Activated CD4-positive, alpha-beta T cell treated with anti-CD3 and anti-CD28 coated beads for 36 hours (primary cell): ENCODE measurements at regions not wholly inside any gene's neighbourhood (a gene's known extent, or its start where the extent isn't known, plus 50 kb on each side); places are given as distances from the start of the nearest gene placed in this dataset.

ENCODE experiments used
- ATAC-seq: fragments of 200-7000 bp; cut with Tn5 transposase; one replicate; pipeline ENCODE4 v1.10.0; 2021; ENCODE audit warnings: mild to moderate bottlenecking, moderate library complexity
- CTCF ChIA-PET: fragments of 350-600 bp; sonication (Branson Sonifier 250); formaldehyde crosslinking; loops from one replicate; lab custom pipeline; 2021; ENCODE audit warnings: antibody characterized with exemption; lab: Charles Lee
- POLR2A ChIA-PET: fragments of 350-600 bp; sonication (Branson Sonifier 250); formaldehyde crosslinking; loops from one replicate; lab custom pipeline; 2021; ENCODE audit warnings: antibody characterized with exemption, inconsistent platforms; lab: Charles Lee
- DNase-seq: peaks from one replicate; pipeline ENCODE4 v3.0.0-alpha.2; 2020
- H3K27ac Mint-ChIP-seq: one replicate; pipeline ENCODE4 v1.8.0; 2021; ENCODE audit warnings: mixed read lengths
- H3K27me3 Mint-ChIP-seq: one replicate; pipeline ENCODE4 v1.8.0; 2021; ENCODE audit warnings: mixed read lengths
- H3K36me3 Mint-ChIP-seq: one replicate; pipeline ENCODE4 v1.8.0; 2021; ENCODE audit warnings: low read depth, mixed read lengths
- H3K4me1 Mint-ChIP-seq: one replicate; pipeline ENCODE4 v1.8.0; 2021; ENCODE audit warnings: mixed read lengths
- H3K4me3 Mint-ChIP-seq: one replicate; pipeline ENCODE4 v1.8.0; 2021; ENCODE audit warnings: mild to moderate bottlenecking, moderate library complexity, mixed read lengths
- H3K9me3 Mint-ChIP-seq: one replicate; pipeline ENCODE4 v1.8.0; 2021; ENCODE audit warnings: low read depth, mixed read lengths
- intact Hi-C, 2 experiments: fragments of 100-400 bp; cut with DNase I in 1 of 2; cut with micrococcal nuclease in 1 of 2; formaldehyde crosslinking; loops; one replicate each; pipeline versions ENCODE4 v1.14.2 to v1.15.1; 2022 to 2024; cut with DNase I, micrococcal nuclease

GRCh38 chr16:74083541-74083940 is 213.1 kb upstream of the PSMD7 start:
- POLR2A ChIA-PET: no interaction called here
- DNase-seq (no peak), ATAC-seq (no peak)
- H3K27me3 Mint-ChIP-seq: no peaks in the 10 kb centered on the region
- peaks cover 2% of the 10 kb centered on the region for H3K9me3 Mint-ChIP-seq
- H3K4me1 Mint-ChIP-seq: peaks cover 3% of the 10 kb centered on the region
- intact Hi-C loops: no loop called here
- no peak overlapping the region for H3K27ac Mint-ChIP-seq
- no peaks in the 10 kb centered on the region for H3K36me3 Mint-ChIP-seq
- CTCF ChIA-PET: no interaction called here
- H3K4me3 Mint-ChIP-seq: no peak overlapping the region

GRCh38 chr16:74080311-74080710 is 216.3 kb upstream of the PSMD7 start:
- POLR2A ChIA-PET: no interaction called here
- H3K4me3 Mint-ChIP-seq: no peak overlapping the region
- H3K9me3 Mint-ChIP-seq: peaks cover 6% of the 10 kb centered on the region

GRCh38 chr16:74079232-74079586 is 217.4 kb upstream of the PSMD7 start:
- no peaks in the 10 kb centered on the region for H3K36me3 Mint-ChIP-seq
- no peak overlapping the region for H3K27ac Mint-ChIP-seq
- ATAC-seq: peak; percentile 49
- H3K9me3 Mint-ChIP-seq: peaks cover 8% of the 10 kb centered on the region
- H3K4me1 Mint-ChIP-seq: peaks cover 3% of the 10 kb centered on the region
- no peak for DNase-seq
- peaks cover 2% of the 10 kb centered on the region for H3K27me3 Mint-ChIP-seq
- ChIA-PET CTCF (interaction anchor here (0.7 kb wide), 1 partner anchor 125 kb away, joined by 3 read pairs; no protein-coding TSS in a partner anchor), POLR2A (interaction anchor here (0.6 kb wide), 1 partner anchor 25 kb away, joined by 3 read pairs; no protein-coding TSS in a partner anchor)
- intact Hi-C loops: no loop called here
- no peak overlapping the region for H3K4me3 Mint-ChIP-seq

More at GRCh38 chr16:74080311-74080710, 216.3 kb upstream of the PSMD7 start:
- no peak overlapping the region for H3K27ac Mint-ChIP-seq
- no peak for ATAC-seq
- H3K27me3 Mint-ChIP-seq: peaks cover 2% of the 10 kb centered on the region
- peaks cover 3% of the 10 kb centered on the region for H3K4me1 Mint-ChIP-seq
- intact Hi-C loops: no loop called here
- DNase-seq: no peak
- CTCF ChIA-PET: interaction anchor here (0.8 kb wide), 1 partner anchor 26 kb away, joined by 4 read pairs; no protein-coding TSS in a partner anchor
- no peaks in the 10 kb centered on the region for H3K36me3 Mint-ChIP-seq

GRCh38 chr16:74078511-74079231 is 217.9 kb upstream of the PSMD7 start:
- Mint-ChIP-seq H3K27me3 (peaks cover 2% of the 10 kb centered on the region), H3K27ac (no peak overlapping the region), H3K36me3 (no peaks in the 10 kb centered on the region), H3K4me1 (peaks cover 3% of the 10 kb centered on the region), H3K4me3 (no peak overlapping the region), H3K9me3 (peaks cover 8% of the 10 kb centered on the region)
- intact Hi-C loops: no loop called here
- ATAC-seq (no peak), DNase-seq (no peak)
- ChIA-PET CTCF (no interaction called here), POLR2A (interaction anchor here (0.6 kb wide), 1 partner anchor 26 kb away, joined by 3 read pairs; no protein-coding TSS in a partner anchor)

- peaks cover 3% of the 10 kb centered on the region for H3K4me1 Mint-ChIP-seq
- intact Hi-C loops: no loop called here
- DNase-seq (no peak), ATAC-seq (no peak)
- H3K27me3 Mint-ChIP-seq: peaks cover 2% of the 10 kb centered on the region
- peaks cover 8% of the 10 kb centered on the region for H3K9me3 Mint-ChIP-seq
- POLR2A ChIA-PET: no interaction called here
- H3K27ac Mint-ChIP-seq: no peak overlapping the region
- no peak overlapping the region for H3K4me3 Mint-ChIP-seq
- H3K36me3 Mint-ChIP-seq: no peaks in the 10 kb centered on the region
- CTCF ChIA-PET: no interaction called here
These were observed 220.0 kb upstream of the PSMD7 start for GRCh38 chr16:74076568-74076967.

- CTCF ChIA-PET: interaction anchor here (0.9 kb wide), 1 partner anchor 18 kb away, joined by 3 read pairs; no protein-coding TSS in a partner anchor
These were observed 221.2 kb upstream of the PSMD7 start for GRCh38 chr16:74075393-74075792.

GRCh38 chr16:74073456-74073855 is 223.2 kb upstream of the PSMD7 start:
- Mint-ChIP-seq H3K36me3 (no peaks in the 10 kb centered on the region), H3K4me1 (no peaks in the 10 kb centered on the region), H3K9me3 (peaks cover 8% of the 10 kb centered on the region), H3K27ac (no peak overlapping the region), H3K27me3 (peaks cover 2% of the 10 kb centered on the region), H3K4me3 (no peak overlapping the region)
- intact Hi-C loops: no loop called here
- ATAC-seq (no peak), DNase-seq (no peak)
- ChIA-PET CTCF (no interaction called here), POLR2A (interaction anchor here (0.6 to 0.7 kb wide), 2 partner anchors 133 to 215 kb away, joined by 4 to 13 read pairs; no protein-coding TSS in a partner anchor)

More at GRCh38 chr16:74075393-74075792, 221.2 kb upstream of the PSMD7 start:
- intact Hi-C loops: no loop called here
- POLR2A ChIA-PET: no interaction called here
- DNase-seq (no peak), ATAC-seq (no peak)
- H3K27me3 Mint-ChIP-seq: peaks cover 2% of the 10 kb centered on the region
- H3K4me1 Mint-ChIP-seq: peaks cover 3% of the 10 kb centered on the region
- no peak overlapping the region for H3K27ac Mint-ChIP-seq
- H3K36me3 Mint-ChIP-seq: no peaks in the 10 kb centered on the region
- peaks cover 8% of the 10 kb centered on the region for H3K9me3 Mint-ChIP-seq
- no peak overlapping the region for H3K4me3 Mint-ChIP-seq

- CTCF ChIA-PET: interaction anchor here (0.5 to 0.6 kb wide), 2 partner anchors 89 to 655 kb away, joined by 3 read pairs; no protein-coding TSS in a partner anchor
- no peak overlapping the region for H3K4me3 Mint-ChIP-seq
- DNase-seq: no peak
- intact Hi-C loops: no loop called here
- no peaks in the 10 kb centered on the region for H3K4me1 Mint-ChIP-seq
- H3K27me3 Mint-ChIP-seq: peaks cover 2% of the 10 kb centered on the region
- H3K36me3 Mint-ChIP-seq: no peaks in the 10 kb centered on the region
- peaks cover 8% of the 10 kb centered on the region for H3K9me3 Mint-ChIP-seq
- no peak for ATAC-seq
- no peak overlapping the region for H3K27ac Mint-ChIP-seq
- POLR2A ChIA-PET: no interaction called here
These were observed 224.5 kb upstream of the PSMD7 start for GRCh38 chr16:74071996-74072535.

GRCh38 chr16:74070237-74070636 is 226.4 kb upstream of the PSMD7 start:
- ChIA-PET POLR2A (no interaction called here), CTCF (no interaction called here)
- peaks cover 4% of the 10 kb centered on the region for H3K27me3 Mint-ChIP-seq
- DNase-seq (no peak), ATAC-seq (no peak)
- intact Hi-C loops: no loop called here
- peaks cover 3% of the 10 kb centered on the region for H3K9me3 Mint-ChIP-seq
- H3K36me3 Mint-ChIP-seq: no peaks in the 10 kb centered on the region
- no peaks in the 10 kb centered on the region for H3K4me1 Mint-ChIP-seq
- H3K4me3 Mint-ChIP-seq: no peak overlapping the region
- no peak overlapping the region for H3K27ac Mint-ChIP-seq

GRCh38 chr16:74064120-74064735 is 232.4 kb upstream of the PSMD7 start:
- no peak for ATAC-seq
- H3K4me3 Mint-ChIP-seq: no peak overlapping the region
- DNase-seq: no peak
- ChIA-PET CTCF (no interaction called here), POLR2A (no interaction called here)
- H3K9me3 Mint-ChIP-seq: peaks cover 3% of the 10 kb centered on the region
- no peaks in the 10 kb centered on the region for H3K36me3 Mint-ChIP-seq
- H3K4me1 Mint-ChIP-seq: no peaks in the 10 kb centered on the region
- H3K27ac Mint-ChIP-seq: no peak overlapping the region
- intact Hi-C loops: no loop called here
- peaks cover 7% of the 10 kb centered on the region for H3K27me3 Mint-ChIP-seq

- ChIA-PET POLR2A (no interaction called here), CTCF (no interaction called here)
- ATAC-seq (no peak), DNase-seq (no peak)
- intact Hi-C loops: no loop called here
- no peaks in the 10 kb centered on the region for H3K36me3 Mint-ChIP-seq
- peaks cover 2% of the 10 kb centered on the region for H3K27me3 Mint-ChIP-seq
- H3K4me1 Mint-ChIP-seq: no peaks in the 10 kb centered on the region
- peaks cover 6% of the 10 kb centered on the region for H3K9me3 Mint-ChIP-seq
- no peak overlapping the region for H3K4me3 Mint-ChIP-seq
- H3K27ac Mint-ChIP-seq: no peak overlapping the region
These were observed 242.8 kb upstream of the PSMD7 start for GRCh38 chr16:74053826-74054225.
